Neural cell (in vitro differentiated cells): ENCODE measurements at regions not wholly inside any gene's neighbourhood (a gene's known extent, or its start where the extent isn't known, plus 50 kb on each side); places are given as distances from the start of the nearest gene placed in this dataset.

Experiments
- H2AFZ ChIP-seq: fragments of 200-600, 300-800 bp; sonication (generic), shearing (Covaris generic); 2 replicates; pipeline ENCODE4 v1.6.0; 2014; ENCODE audit warnings: low read depth, mild to moderate bottlenecking, antibody characterized with exemption, low read length, moderate library complexity
- H3F3A ChIP-seq: fragments of 200-600 bp; shearing (Covaris generic); 2 replicates; pipeline ENCODE4 v1.6.1; 2016; ENCODE audit warnings: mild to moderate bottlenecking, moderate library complexity, mixed read lengths, antibody characterized with exemption, low read length; ENCODE audit not compliant: insufficient read depth, poor library complexity, severe bottlenecking
- H3K27ac ChIP-seq: fragments of 200-600, 300-800 bp; sonication (generic), shearing (Covaris generic); 2 replicates; pipeline ENCODE4 v1.5.1; 2014; ENCODE audit warnings: mild to moderate bottlenecking, low read length, moderate library complexity
- H3K27me3 ChIP-seq: fragments of 300-800, 200-600 bp; sonication (generic), shearing (Covaris generic); 2 replicates; pipeline ENCODE4 v1.6.0; 2014; ENCODE audit warnings: mild to moderate bottlenecking, low read depth, low read length, moderate library complexity; ENCODE audit not compliant: insufficient read depth
- H3K36me3 ChIP-seq: fragments of 300-800, 200-600 bp; sonication (generic), shearing (Covaris generic); 2 replicates; pipeline ENCODE4 v1.5.1; 2014; ENCODE audit warnings: mild to moderate bottlenecking, antibody characterized with exemption, low read length, moderate library complexity; ENCODE audit not compliant: insufficient read depth
- H3K4me2 ChIP-seq: fragments of 300-800, 200-600 bp; sonication (generic), shearing (Covaris generic); 2 replicates; pipeline ENCODE4 v1.6.0; 2014; ENCODE audit warnings: mild to moderate bottlenecking, low read length
- H3K4me3 ChIP-seq: fragments of 300-800, 200-600 bp; sonication (generic), shearing (Covaris generic); 2 replicates; pipeline ENCODE4 v1.5.1; 2014; ENCODE audit warnings: mild to moderate bottlenecking, low read length, moderate library complexity
- H3K79me2 ChIP-seq: fragments of 200-600 bp; shearing (Covaris generic); replicated peaks from 2 replicates; pipeline ENCODE4 v1.6.0; 2014; ENCODE audit warnings: mild to moderate bottlenecking, low read length, moderate library complexity; ENCODE audit not compliant: insufficient read depth
- H3K9ac ChIP-seq: fragments of 300-800, 200-600 bp; sonication (generic), shearing (Covaris generic); 2 replicates; pipeline ENCODE4 v1.6.1; 2016; ENCODE audit warnings: mild to moderate bottlenecking, low read length, mixed read lengths
- H3K9me2 ChIP-seq: fragments of 200-600 bp; shearing (Covaris generic); 2 replicates; pipeline ENCODE4 v1.6.1; 2016; ENCODE audit warnings: mild to moderate bottlenecking, low read length, mixed read lengths; ENCODE audit not compliant: insufficient read depth
- H3K9me3 ChIP-seq: fragments of 200-600, 300-800 bp; sonication (generic), shearing (Covaris generic); 2 replicates; pipeline ENCODE4 v1.6.1; 2016; ENCODE audit warnings: mild to moderate bottlenecking, mixed run types, low read length, moderate library complexity, mixed read lengths
- H4K20me1 ChIP-seq: fragments of 200-600 bp; shearing (Covaris generic); 2 replicates; pipeline ENCODE4 v1.6.1; 2016; ENCODE audit warnings: mild to moderate bottlenecking, mixed run types; ENCODE audit not compliant: insufficient read depth
- CTCF ChIP-seq: fragments of 450-650 bp; IDR thresholded peaks from 2 replicates; pipeline ENCODE4 v1.5.1; 2014; ENCODE audit warnings: antibody characterized with exemption, mild to moderate bottlenecking, moderate library complexity; ENCODE audit not compliant: poor library complexity, severe bottlenecking
- EP300 ChIP-seq: fragments of 450-650 bp; conservative IDR thresholded peaks from 2 replicates; pipeline ENCODE4 v1.6.1; 2014; ENCODE audit warnings: antibody characterized with exemption, mild to moderate bottlenecking, moderate library complexity; ENCODE audit not compliant: poor library complexity, severe bottlenecking
- EZH2 ChIP-seq: fragments of 200-600, 300-800 bp; shearing (Covaris generic), sonication (generic); IDR thresholded peaks from 2 replicates; pipeline ENCODE4 v1.6.1; 2014; ENCODE audit warnings: antibody characterized with exemption, low read length, borderline replicate concordance, mild to moderate bottlenecking; ENCODE audit not compliant: insufficient read depth, poor library complexity, severe bottlenecking
- MXI1 ChIP-seq: fragments of 450-650 bp; conservative IDR thresholded peaks from 2 replicates; pipeline ENCODE4 v1.6.1; 2014; ENCODE audit warnings: antibody characterized with exemption, mild to moderate bottlenecking; ENCODE audit not compliant: poor library complexity, severe bottlenecking
- POLR2AphosphoS5 ChIP-seq: IDR thresholded peaks from 2 replicates; pipeline ENCODE4 v1.6.1; 2012
- RAD21 ChIP-seq: fragments of 450-650 bp; conservative IDR thresholded peaks from 2 replicates; pipeline ENCODE4 v1.6.1; 2014; ENCODE audit warnings: antibody characterized with exemption, mild to moderate bottlenecking, moderate library complexity
- REST ChIP-seq: IDR thresholded peaks from 2 replicates; pipeline ENCODE4 v1.6.1; 2012; ENCODE audit warnings: borderline replicate concordance
- SMC3 ChIP-seq: fragments of 450-650 bp; conservative IDR thresholded peaks from 2 replicates; pipeline ENCODE4 v1.6.1; 2014; ENCODE audit warnings: antibody characterized with exemption, mild to moderate bottlenecking, moderate library complexity; ENCODE audit not compliant: poor library complexity
- TAF1 ChIP-seq: IDR thresholded peaks from 2 replicates; pipeline ENCODE4 v1.6.1; 2012; ENCODE audit warnings: low read depth

- Histone ChIP-seq H3K36me3 (no peaks in the 10 kb centered on the region), H2AFZ (no peak overlapping the region), H3K9me3 (no peaks in the 10 kb centered on the region), H3K27me3 (no peaks in the 10 kb centered on the region), H3K9me2 (no peaks in the 10 kb centered on the region), H4K20me1 (no peaks in the 10 kb centered on the region), H3K4me2 (no peak overlapping the region), H3K9ac (no peak overlapping the region), H3K79me2 (no peaks in the 10 kb centered on the region), H3K4me3 (no peak overlapping the region), H3K27ac (no peak overlapping the region), H3F3A (no peaks in the 10 kb centered on the region)
- TF ChIP-seq TAF1 (no peak), EZH2 (no peak), CTCF (no peak), SMC3 (no peak), RAD21 (no peak), REST (no peak), MXI1 (no peak), EP300 (no peak), POLR2AphosphoS5 (no peak)
Observed at GRCh38 chr2:211068108-211068780, 511.8 kb downstream of the CPS1 start.

GRCh38 chr2:211070547-211070946 is 514.1 kb downstream of the CPS1 start:
- no peaks in the 10 kb centered on the region for H4K20me1 ChIP-seq
- H3K79me2 ChIP-seq, result no peaks in the 10 kb centered on the region
- no peaks in the 10 kb centered on the region for H3F3A ChIP-seq
- no peaks in the 10 kb centered on the region for H3K36me3 ChIP-seq
- H2AFZ ChIP-seq, result no peak overlapping the region
- no peaks in the 10 kb centered on the region for H3K9me2 ChIP-seq
- no peak overlapping the region for H3K9ac ChIP-seq
- TF ChIP-seq EP300 (no peak), CTCF (no peak), TAF1 (no peak), POLR2AphosphoS5 (no peak), RAD21 (no peak), REST (no peak), MXI1 (no peak), SMC3 (no peak), EZH2 (no peak)
- H3K4me2 ChIP-seq, result no peak overlapping the region
- no peaks in the 10 kb centered on the region for H3K9me3 ChIP-seq
- no peak overlapping the region for H3K27ac ChIP-seq
- no peak overlapping the region for H3K4me3 ChIP-seq
- H3K27me3 ChIP-seq, result no peaks in the 10 kb centered on the region
